NT2/D1 (cell line): ENCODE measurements at regions not wholly inside any gene's neighbourhood (a gene's known extent, or its start where the extent isn't known, plus 50 kb on each side); places are given as distances from the start of the nearest gene placed in this dataset.

Experiments used
- DNase-seq: peaks from one replicate; pipeline ENCODE4 v3.0.0-alpha.2; 2011; ENCODE audit warnings: low read depth, low spot score
- H3K27me3 ChIP-seq: 2 replicates; pipeline ENCODE4 v1.6.0; 2011; ENCODE audit warnings: mild to moderate bottlenecking; ENCODE audit not compliant: insufficient read length, insufficient read depth
- H3K36me3 ChIP-seq: 2 replicates; pipeline ENCODE4 v1.6.1; 2011; ENCODE audit warnings: mild to moderate bottlenecking, low read length, mixed read lengths; ENCODE audit not compliant: insufficient read depth, insufficient read length
- H3K4me1 ChIP-seq: 2 replicates; pipeline ENCODE4 v1.5.1; 2011; ENCODE audit not compliant: insufficient read depth, insufficient read length
- H3K4me3 ChIP-seq: 2 replicates; pipeline ENCODE4 v1.5.1; 2011; ENCODE audit warnings: low read depth; ENCODE audit not compliant: insufficient read length
- H3K9ac ChIP-seq: 2 replicates; pipeline ENCODE4 v1.6.0; 2011; ENCODE audit warnings: low read depth; ENCODE audit not compliant: insufficient read length
- H3K9me3 ChIP-seq: 2 replicates; pipeline ENCODE4 v1.5.1; 2011; ENCODE audit warnings: mild to moderate bottlenecking, low read length; ENCODE audit not compliant: insufficient read depth
- SUZ12 ChIP-seq: IDR thresholded peaks from 2 replicates; pipeline ENCODE4 v1.6.1; 2011; ENCODE audit not compliant: insufficient read length, insufficient read depth; ENCODE audit errors: extremely low read depth
- YY1 ChIP-seq: IDR thresholded peaks from 2 replicates; pipeline ENCODE4 v1.6.1; 2011; ENCODE audit not compliant: insufficient read length, insufficient read depth
- ZNF274 ChIP-seq: IDR thresholded peaks from 2 replicates; pipeline ENCODE4 v1.6.1; 2011; ENCODE audit warnings: mild to moderate bottlenecking, low read depth, low read length

GRCh38 chr20:7714549-7714948, 225.7 kb downstream of the HAO1 start:
- DNase-seq = no peak

GRCh38 chr20:7716286-7716972, 223.8 kb downstream of the HAO1 start:
- Histone ChIP-seq H3K9ac (no peak overlapping the region), H3K27me3 (no peaks in the 10 kb centered on the region), H3K4me3 (no peak overlapping the region), H3K4me1 (no peaks in the 10 kb centered on the region), H3K9me3 (no peaks in the 10 kb centered on the region), H3K36me3 (no peaks in the 10 kb centered on the region)
- TF ChIP-seq YY1 = no peak
- no peak for TF ChIP-seq ZNF274
- TF ChIP-seq SUZ12 = no peak
- no peak for DNase-seq

More at GRCh38 chr20:7714549-7714948, 225.7 kb downstream of the HAO1 start:
- TF ChIP-seq SUZ12 (no peak), YY1 (no peak), ZNF274 (no peak)
- Histone ChIP-seq H3K4me3 (no peak overlapping the region), H3K9me3 (no peaks in the 10 kb centered on the region), H3K36me3 (no peaks in the 10 kb centered on the region), H3K27me3 (no peaks in the 10 kb centered on the region), H3K9ac (no peak overlapping the region), H3K4me1 (no peaks in the 10 kb centered on the region)

GRCh38 chr20:7722564-7722963, 217.7 kb downstream of the HAO1 start:
- no peak for DNase-seq
- H3K9ac ChIP-seq = no peak overlapping the region
- no peak for TF ChIP-seq SUZ12
- TF ChIP-seq ZNF274 = no peak
- no peak for TF ChIP-seq YY1
- no peaks in the 10 kb centered on the region for H3K27me3 ChIP-seq
- H3K9me3 ChIP-seq = no peaks in the 10 kb centered on the region
- no peaks in the 10 kb centered on the region for H3K4me1 ChIP-seq
- no peak overlapping the region for H3K4me3 ChIP-seq
- no peaks in the 10 kb centered on the region for H3K36me3 ChIP-seq

- Histone ChIP-seq H3K9ac (no peak overlapping the region), H3K36me3 (no peaks in the 10 kb centered on the region), H3K27me3 (no peaks in the 10 kb centered on the region), H3K9me3 (no peaks in the 10 kb centered on the region), H3K4me1 (no peaks in the 10 kb centered on the region), H3K4me3 (no peak overlapping the region)
- TF ChIP-seq YY1 (no peak), ZNF274 (no peak), SUZ12 (no peak)
- no peak for DNase-seq
Measured at GRCh38 chr20:7723284-7723683, 217.0 kb downstream of the HAO1 start.

- no peaks in the 10 kb centered on the region for H3K27me3 ChIP-seq
- no peak overlapping the region for H3K4me3 ChIP-seq
- H3K9ac ChIP-seq = no peak overlapping the region
- no peak for TF ChIP-seq ZNF274
- TF ChIP-seq YY1 = no peak
- TF ChIP-seq SUZ12 = no peak
- no peaks in the 10 kb centered on the region for H3K9me3 ChIP-seq
- H3K36me3 ChIP-seq = no peaks in the 10 kb centered on the region
- no peak for DNase-seq
- H3K4me1 ChIP-seq = no peaks in the 10 kb centered on the region
Measured at GRCh38 chr20:7728338-7728737, 211.9 kb downstream of the HAO1 start.

GRCh38 chr20:7734216-7734615, 206.0 kb downstream of the HAO1 start:
- H3K27me3 ChIP-seq = no peaks in the 10 kb centered on the region
- no peak for DNase-seq
- H3K4me1 ChIP-seq = no peaks in the 10 kb centered on the region
- no peak overlapping the region for H3K9ac ChIP-seq
- H3K9me3 ChIP-seq = no peaks in the 10 kb centered on the region
- no peaks in the 10 kb centered on the region for H3K36me3 ChIP-seq
- no peak overlapping the region for H3K4me3 ChIP-seq
- TF ChIP-seq YY1 (no peak), ZNF274 (no peak), SUZ12 (no peak)

- no peaks in the 10 kb centered on the region for H3K27me3 ChIP-seq
- H3K4me3 ChIP-seq = no peak overlapping the region
- no peak for TF ChIP-seq YY1
- TF ChIP-seq SUZ12 = no peak
- no peak for TF ChIP-seq ZNF274
- H3K9me3 ChIP-seq = no peaks in the 10 kb centered on the region
- no peaks in the 10 kb centered on the region for H3K4me1 ChIP-seq
- no peak overlapping the region for H3K9ac ChIP-seq
- no peaks in the 10 kb centered on the region for H3K36me3 ChIP-seq
- DNase-seq = no peak
Measured at GRCh38 chr20:7736336-7736735, 203.9 kb downstream of the HAO1 start.
